Peyer's patch (tissue), 4 donors: ENCODE measurements at regions not wholly inside any gene's neighbourhood (a gene's known extent, or its start where the extent isn't known, plus 50 kb on each side); places are given as distances from the start of the nearest gene placed in this dataset.

Experiments used
- DNase-seq, 3 donors: peaks; one replicate each; pipeline ENCODE4 v3.0.0-alpha.2; 2017 to 2019
- H3K27ac ChIP-seq, 4 donors: fragments of 200-600 bp; sonication (generic); one replicate each; pipeline ENCODE4 v1.5.1; 2016 to 2019
- H3K27me3 ChIP-seq, 2 donors: fragments of 200-600 bp; sonication (generic); one replicate each; pipeline ENCODE4 v1.5.1; 2019
- H3K36me3 ChIP-seq, 3 donors: fragments of 200-600 bp; sonication (generic); one replicate each; pipeline ENCODE4 v1.5.1; 2016 to 2019
- H3K4me1 ChIP-seq, 4 donors: fragments of 200-600 bp; sonication (generic); one replicate each; pipeline ENCODE4 v1.5.1; 2016 to 2019
- H3K4me3 ChIP-seq, 4 donors: fragments of 200-600 bp; sonication (generic); 1 replicate in 3 of 4; 2 replicates in 1 of 4; pipeline ENCODE4 v1.5.1; 2016 to 2019; ENCODE audit warnings: mild to moderate bottlenecking in 1 of 4
- H3K9me3 ChIP-seq, 4 donors: fragments of 200-600 bp; sonication (generic); one replicate each; pipeline ENCODE4 v1.5.1; 2016 to 2019; ENCODE audit warnings: mild to moderate bottlenecking in 1 of 4
- POLR2A ChIP-seq, 2 donors: fragments of 450-650 bp; IDR thresholded peaks; one replicate each; pipeline ENCODE4 v1.5.1; 2017; ENCODE audit warnings: antibody characterized with exemption in 2 of 2, mild to moderate bottlenecking in 2 of 2, moderate library complexity in 2 of 2
- TF ChIP-seq, protein P1 (sequence below), 6 experiments: fragments of 450-650 bp in 4 of 6; fragments of 200-600 bp in 2 of 6; sonication (generic) in 1 of 6; IDR thresholded peaks; one replicate each; pipeline ENCODE4 v1.5.1; 2017 to 2019; ENCODE audit warnings: antibody characterized with exemption in 6 of 6, mild to moderate bottlenecking in 3 of 6, moderate library complexity in 1 of 6

DNA sequence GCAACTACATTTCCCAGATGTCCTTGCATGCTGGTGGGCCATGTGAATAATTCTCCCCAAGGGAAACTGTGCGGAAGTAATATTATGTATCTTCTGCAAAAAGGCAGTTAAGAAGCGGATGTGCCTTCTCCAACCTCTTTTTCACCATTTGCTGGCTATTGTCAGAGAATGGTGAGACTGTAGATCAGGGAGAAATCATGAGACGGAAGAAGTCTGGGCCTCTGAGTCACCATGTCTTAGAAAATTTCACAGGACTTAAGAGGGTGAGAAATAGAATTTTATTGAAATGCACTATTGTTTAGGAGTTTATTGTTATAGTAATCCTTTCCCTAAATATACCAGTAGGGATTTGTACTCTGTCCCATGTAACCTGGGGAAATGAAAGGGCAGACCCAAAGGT is 298.7 kb upstream of the ZC3H12C start:
- no peak for TF ChIP-seq POLR2A (IDR thresholded peaks at IDR 0.05)
- TF ChIP-seq, protein P1, sequence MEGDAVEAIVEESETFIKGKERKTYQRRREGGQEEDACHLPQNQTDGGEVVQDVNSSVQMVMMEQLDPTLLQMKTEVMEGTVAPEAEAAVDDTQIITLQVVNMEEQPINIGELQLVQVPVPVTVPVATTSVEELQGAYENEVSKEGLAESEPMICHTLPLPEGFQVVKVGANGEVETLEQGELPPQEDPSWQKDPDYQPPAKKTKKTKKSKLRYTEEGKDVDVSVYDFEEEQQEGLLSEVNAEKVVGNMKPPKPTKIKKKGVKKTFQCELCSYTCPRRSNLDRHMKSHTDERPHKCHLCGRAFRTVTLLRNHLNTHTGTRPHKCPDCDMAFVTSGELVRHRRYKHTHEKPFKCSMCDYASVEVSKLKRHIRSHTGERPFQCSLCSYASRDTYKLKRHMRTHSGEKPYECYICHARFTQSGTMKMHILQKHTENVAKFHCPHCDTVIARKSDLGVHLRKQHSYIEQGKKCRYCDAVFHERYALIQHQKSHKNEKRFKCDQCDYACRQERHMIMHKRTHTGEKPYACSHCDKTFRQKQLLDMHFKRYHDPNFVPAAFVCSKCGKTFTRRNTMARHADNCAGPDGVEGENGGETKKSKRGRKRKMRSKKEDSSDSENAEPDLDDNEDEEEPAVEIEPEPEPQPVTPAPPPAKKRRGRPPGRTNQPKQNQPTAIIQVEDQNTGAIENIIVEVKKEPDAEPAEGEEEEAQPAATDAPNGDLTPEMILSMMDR (IDR thresholded peaks at IDR 0.05) = no peak

GRCh38 chr11:109795234-109795633 is 298.0 kb upstream of the ZC3H12C start:
- TF ChIP-seq POLR2A (IDR thresholded peaks at IDR 0.05) = no peak
- TF ChIP-seq, protein P1 (IDR thresholded peaks at IDR 0.05) = no peak
- H3K27me3 ChIP-seq = no peaks in the 10 kb centered on the region
- H3K36me3 ChIP-seq = no peaks in the 10 kb centered on the region
- H3K4me3 ChIP-seq = no peak overlapping the region
- DNase-seq = no peak
- H3K27ac ChIP-seq = no peak overlapping the region
- H3K9me3 ChIP-seq = no peaks in the 10 kb centered on the region
- no peaks in the 10 kb centered on the region for H3K4me1 ChIP-seq

More for the DNA sequence above, 298.7 kb upstream of the ZC3H12C start:
- H3K4me3 ChIP-seq = no peak overlapping the region
- H3K4me1 ChIP-seq = no peaks in the 10 kb centered on the region
- H3K9me3 ChIP-seq = no peaks in the 10 kb centered on the region
- H3K36me3 ChIP-seq = no peaks in the 10 kb centered on the region
- no peaks in the 10 kb centered on the region for H3K27me3 ChIP-seq
- no peak overlapping the region for H3K27ac ChIP-seq
- no peak for DNase-seq

GRCh38 chr11:109796253-109796652 is 296.9 kb upstream of the ZC3H12C start:
- no peaks in the 10 kb centered on the region for H3K4me1 ChIP-seq
- TF ChIP-seq, protein P1 (IDR thresholded peaks at IDR 0.05) = no peak
- no peak for TF ChIP-seq POLR2A (IDR thresholded peaks at IDR 0.05)
- DNase-seq = no peak

DNA sequence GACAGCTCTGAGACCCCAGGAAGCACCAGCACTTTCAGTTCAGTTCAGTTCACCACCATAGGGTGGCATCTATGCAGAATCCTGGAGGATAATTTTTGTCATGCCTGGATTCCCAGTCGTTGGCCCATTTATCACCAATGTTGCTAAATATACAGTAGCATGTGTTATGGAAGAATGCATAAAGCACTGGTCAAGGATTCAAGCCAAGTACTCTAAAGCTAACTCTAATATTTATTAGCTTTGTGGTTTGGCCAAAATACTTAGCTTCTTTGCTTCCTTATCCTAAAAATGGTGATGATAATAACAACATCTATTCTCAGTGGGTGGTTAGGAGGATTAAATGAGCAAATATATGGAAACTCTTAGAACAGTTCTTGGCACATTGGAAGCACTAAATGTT is 294.7 kb upstream of the ZC3H12C start:
- Histone ChIP-seq H3K9me3 (no peaks in the 10 kb centered on the region), H3K4me1 (no peaks in the 10 kb centered on the region), H3K27me3 (no peaks in the 10 kb centered on the region), H3K27ac (no peak overlapping the region), H3K36me3 (no peaks in the 10 kb centered on the region), H3K4me3 (no peak overlapping the region)
- no peak for TF ChIP-seq POLR2A (IDR thresholded peaks at IDR 0.05)
- TF ChIP-seq, protein P1 (IDR thresholded peaks at IDR 0.05) = no peak
- no peak for DNase-seq

More at GRCh38 chr11:109796253-109796652, 296.9 kb upstream of the ZC3H12C start:
- Histone ChIP-seq H3K36me3 (no peaks in the 10 kb centered on the region), H3K27me3 (no peaks in the 10 kb centered on the region), H3K27ac (no peak overlapping the region), H3K9me3 (no peaks in the 10 kb centered on the region), H3K4me3 (no peak overlapping the region)

- Histone ChIP-seq H3K27ac (no peak overlapping the region), H3K4me3 (no peak overlapping the region), H3K4me1 (no peaks in the 10 kb centered on the region), H3K27me3 (no peaks in the 10 kb centered on the region), H3K36me3 (no peaks in the 10 kb centered on the region), H3K9me3 (no peaks in the 10 kb centered on the region)
- DNase-seq = no peak
- TF ChIP-seq, protein P1 (IDR thresholded peaks at IDR 0.05) = no peak
- TF ChIP-seq POLR2A (IDR thresholded peaks at IDR 0.05) = no peak
These were observed 293.6 kb upstream of the ZC3H12C start for GRCh38 chr11:109799604-109800003.

- Histone ChIP-seq H3K27me3 (no peaks in the 10 kb centered on the region), H3K9me3 (no peaks in the 10 kb centered on the region), H3K4me1 (no peaks in the 10 kb centered on the region), H3K36me3 (no peaks in the 10 kb centered on the region), H3K4me3 (no peak overlapping the region), H3K27ac (no peak overlapping the region)
- DNase-seq = no peak
- no peak for TF ChIP-seq POLR2A (IDR thresholded peaks at IDR 0.05)
- TF ChIP-seq, protein P1 (IDR thresholded peaks at IDR 0.05) = no peak
These were observed 288.3 kb upstream of the ZC3H12C start for GRCh38 chr11:109804911-109805310.
